ENCODE measurements at regions not wholly inside any gene's neighbourhood (a gene's known extent, or its start where the extent isn't known, plus 50 kb on each side); places are given as distances from the start of the nearest gene placed in this dataset.

DNA sequence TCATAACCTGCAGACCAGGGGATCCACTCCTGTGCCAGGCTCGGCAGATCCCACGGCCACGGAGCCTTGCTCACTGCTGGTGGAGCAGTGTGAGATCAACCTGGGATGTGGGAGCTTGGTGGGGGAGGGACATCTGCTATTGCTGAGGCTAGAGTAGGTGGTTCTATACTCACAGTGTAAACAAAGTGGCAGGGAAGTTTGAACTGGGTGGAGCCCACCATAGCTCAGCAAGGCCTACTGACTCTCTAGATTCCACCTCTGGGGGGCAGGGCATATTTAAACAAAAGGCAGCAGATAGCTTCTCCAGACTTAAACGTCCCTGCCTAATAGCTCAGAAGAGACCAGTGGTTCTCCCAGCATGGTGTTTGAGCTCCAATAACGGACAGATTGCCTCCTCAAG is 54.7 kb upstream of the EPHA5 start:
- intact Hi-C loops (cut with DNase I; ENCODE audit: low total_unique reads), result no loop called here
- TF ChIP-seq POLR2AphosphoS5 (IDR thresholded peaks at IDR 0.05) (no peak), POLR2A (IDR thresholded peaks at IDR 0.05) (no peak)
- TF ChIP-seq, protein P1, sequence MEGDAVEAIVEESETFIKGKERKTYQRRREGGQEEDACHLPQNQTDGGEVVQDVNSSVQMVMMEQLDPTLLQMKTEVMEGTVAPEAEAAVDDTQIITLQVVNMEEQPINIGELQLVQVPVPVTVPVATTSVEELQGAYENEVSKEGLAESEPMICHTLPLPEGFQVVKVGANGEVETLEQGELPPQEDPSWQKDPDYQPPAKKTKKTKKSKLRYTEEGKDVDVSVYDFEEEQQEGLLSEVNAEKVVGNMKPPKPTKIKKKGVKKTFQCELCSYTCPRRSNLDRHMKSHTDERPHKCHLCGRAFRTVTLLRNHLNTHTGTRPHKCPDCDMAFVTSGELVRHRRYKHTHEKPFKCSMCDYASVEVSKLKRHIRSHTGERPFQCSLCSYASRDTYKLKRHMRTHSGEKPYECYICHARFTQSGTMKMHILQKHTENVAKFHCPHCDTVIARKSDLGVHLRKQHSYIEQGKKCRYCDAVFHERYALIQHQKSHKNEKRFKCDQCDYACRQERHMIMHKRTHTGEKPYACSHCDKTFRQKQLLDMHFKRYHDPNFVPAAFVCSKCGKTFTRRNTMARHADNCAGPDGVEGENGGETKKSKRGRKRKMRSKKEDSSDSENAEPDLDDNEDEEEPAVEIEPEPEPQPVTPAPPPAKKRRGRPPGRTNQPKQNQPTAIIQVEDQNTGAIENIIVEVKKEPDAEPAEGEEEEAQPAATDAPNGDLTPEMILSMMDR (IDR thresholded peaks at IDR 0.05), result no peak
- Histone ChIP-seq H3K4me1 (no peaks in the 10 kb centered on the region), H3K36me3 (peaks cover 4% of the 10 kb centered on the region), H3K4me3 (no peak overlapping the region), H3K27ac (no peak overlapping the region), H3K9me3 (no peaks in the 10 kb centered on the region), H3K27me3 (no peaks in the 10 kb centered on the region)
- no peak for DNase-seq (ENCODE audit: low spot score in 2 of 2)

Data from breast epithelium (tissue), 4 donors.